ENCODE measurements at regions not wholly inside any gene's neighbourhood (a gene's known extent, or its start where the extent isn't known, plus 50 kb on each side); places are given as distances from the start of the nearest gene placed in this dataset.

- TF ChIP-seq, protein P1, sequence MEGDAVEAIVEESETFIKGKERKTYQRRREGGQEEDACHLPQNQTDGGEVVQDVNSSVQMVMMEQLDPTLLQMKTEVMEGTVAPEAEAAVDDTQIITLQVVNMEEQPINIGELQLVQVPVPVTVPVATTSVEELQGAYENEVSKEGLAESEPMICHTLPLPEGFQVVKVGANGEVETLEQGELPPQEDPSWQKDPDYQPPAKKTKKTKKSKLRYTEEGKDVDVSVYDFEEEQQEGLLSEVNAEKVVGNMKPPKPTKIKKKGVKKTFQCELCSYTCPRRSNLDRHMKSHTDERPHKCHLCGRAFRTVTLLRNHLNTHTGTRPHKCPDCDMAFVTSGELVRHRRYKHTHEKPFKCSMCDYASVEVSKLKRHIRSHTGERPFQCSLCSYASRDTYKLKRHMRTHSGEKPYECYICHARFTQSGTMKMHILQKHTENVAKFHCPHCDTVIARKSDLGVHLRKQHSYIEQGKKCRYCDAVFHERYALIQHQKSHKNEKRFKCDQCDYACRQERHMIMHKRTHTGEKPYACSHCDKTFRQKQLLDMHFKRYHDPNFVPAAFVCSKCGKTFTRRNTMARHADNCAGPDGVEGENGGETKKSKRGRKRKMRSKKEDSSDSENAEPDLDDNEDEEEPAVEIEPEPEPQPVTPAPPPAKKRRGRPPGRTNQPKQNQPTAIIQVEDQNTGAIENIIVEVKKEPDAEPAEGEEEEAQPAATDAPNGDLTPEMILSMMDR (IDR thresholded peaks at IDR 0.05): no peak
- TF ChIP-seq ZFX (IDR thresholded peaks at IDR 0.05; ENCODE audit: borderline replicate concordance): no peak
These were observed 118.5 kb downstream of the ACKR3 start for GRCh38 chr2:236688157-236688556.

Data from 22Rv1 (cell line).